Body of pancreas (tissue), 4 donors: ENCODE measurements at regions not wholly inside any gene's neighbourhood (a gene's known extent, or its start where the extent isn't known, plus 50 kb on each side); places are given as distances from the start of the nearest gene placed in this dataset.

Source experiments
- POLR2A ChIP-seq, 3 donors: fragments of 450-650 bp; IDR thresholded peaks; one replicate each; pipeline ENCODE4 v1.6.1; 2016; ENCODE audit warnings: antibody characterized with exemption in 3 of 3, mild to moderate bottlenecking in 2 of 3
- TF ChIP-seq, protein P1 (sequence below), 7 experiments: fragments of 450-650 bp in 4 of 7; fragments of 200-600 bp in 3 of 7; sonication (generic) in 3 of 7; IDR thresholded peaks; one replicate each; pipeline ENCODE4 v1.5.1; 2016 to 2019; ENCODE audit warnings: antibody characterized with exemption in 7 of 7

DNA sequence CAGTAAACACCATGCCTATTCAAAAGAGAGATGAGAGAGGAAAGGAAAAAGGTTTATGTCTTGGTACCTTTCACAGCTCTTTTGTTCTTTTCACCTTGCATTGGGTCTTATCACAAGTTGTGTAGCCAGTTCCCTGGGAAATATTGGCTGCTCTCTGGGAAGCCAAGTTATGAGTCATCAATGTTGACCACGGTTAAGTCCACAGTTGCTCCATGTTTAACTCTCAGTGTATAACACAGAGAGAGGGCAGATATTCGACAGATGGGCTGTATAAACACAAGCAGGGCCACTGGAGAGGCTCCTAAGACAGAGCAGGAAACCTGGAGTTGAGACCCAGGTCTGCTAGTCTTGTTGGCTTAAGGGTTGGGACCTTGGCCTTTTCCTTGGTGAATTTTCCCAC, 718.6 kb downstream of the QKI start:
- no peak for TF ChIP-seq POLR2A (IDR thresholded peaks at IDR 0.05)
- TF ChIP-seq, protein P1, sequence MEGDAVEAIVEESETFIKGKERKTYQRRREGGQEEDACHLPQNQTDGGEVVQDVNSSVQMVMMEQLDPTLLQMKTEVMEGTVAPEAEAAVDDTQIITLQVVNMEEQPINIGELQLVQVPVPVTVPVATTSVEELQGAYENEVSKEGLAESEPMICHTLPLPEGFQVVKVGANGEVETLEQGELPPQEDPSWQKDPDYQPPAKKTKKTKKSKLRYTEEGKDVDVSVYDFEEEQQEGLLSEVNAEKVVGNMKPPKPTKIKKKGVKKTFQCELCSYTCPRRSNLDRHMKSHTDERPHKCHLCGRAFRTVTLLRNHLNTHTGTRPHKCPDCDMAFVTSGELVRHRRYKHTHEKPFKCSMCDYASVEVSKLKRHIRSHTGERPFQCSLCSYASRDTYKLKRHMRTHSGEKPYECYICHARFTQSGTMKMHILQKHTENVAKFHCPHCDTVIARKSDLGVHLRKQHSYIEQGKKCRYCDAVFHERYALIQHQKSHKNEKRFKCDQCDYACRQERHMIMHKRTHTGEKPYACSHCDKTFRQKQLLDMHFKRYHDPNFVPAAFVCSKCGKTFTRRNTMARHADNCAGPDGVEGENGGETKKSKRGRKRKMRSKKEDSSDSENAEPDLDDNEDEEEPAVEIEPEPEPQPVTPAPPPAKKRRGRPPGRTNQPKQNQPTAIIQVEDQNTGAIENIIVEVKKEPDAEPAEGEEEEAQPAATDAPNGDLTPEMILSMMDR (IDR thresholded peaks at IDR 0.05) = no peak
